Mesothelial cell of epicardium (in vitro differentiated cells): ENCODE measurements at regions not wholly inside any gene's neighbourhood (a gene's known extent, or its start where the extent isn't known, plus 50 kb on each side); places are given as distances from the start of the nearest gene placed in this dataset.

Experiments
- DNase-seq, 2 experiments: peaks; one replicate each; pipeline ENCODE4 v3.0.0; 2021; ENCODE audit warnings: low spot score in 2 of 2; ENCODE audit not compliant: unreplicated experiment in 2 of 2
- H3K27ac Mint-ChIP-seq: 2 replicates; pipeline ENCODE4 v1.8.0; 2021; ENCODE audit warnings: mixed read lengths
- H3K27me3 Mint-ChIP-seq: 2 replicates; pipeline ENCODE4 v1.8.0; 2021; ENCODE audit warnings: low read depth, mixed read lengths
- H3K36me3 Mint-ChIP-seq: 2 replicates; pipeline ENCODE4 v1.8.0; 2021; ENCODE audit warnings: mixed read lengths
- H3K4me1 Mint-ChIP-seq: 2 replicates; pipeline ENCODE4 v1.8.0; 2021; ENCODE audit warnings: mixed read lengths
- H3K4me3 Mint-ChIP-seq: 2 replicates; pipeline ENCODE4 v1.8.0; 2021; ENCODE audit warnings: mild to moderate bottlenecking, moderate library complexity, mixed read lengths
- H3K9me3 Mint-ChIP-seq: 2 replicates; pipeline ENCODE4 v1.8.0; 2021; ENCODE audit warnings: mixed read lengths
- CTCF ChIP-seq: fragments of 200-600 bp; sonication (generic); IDR thresholded peaks from one replicate; pipeline ENCODE4 v1.5.0; 2021; ENCODE audit warnings: antibody characterized with exemption; ENCODE audit not compliant: unreplicated experiment

- Mint-ChIP-seq H3K27ac (no peak overlapping the region), H3K4me3 (no peak overlapping the region), H3K4me1 (peaks cover 3% of the 10 kb centered on the region), H3K27me3 (no peaks in the 10 kb centered on the region), H3K36me3 (no peaks in the 10 kb centered on the region), H3K9me3 (peaks cover 5% of the 10 kb centered on the region)
- no peak for DNase-seq
- TF ChIP-seq CTCF = no peak
These were observed 221.8 kb downstream of the SPP2 start for GRCh38 chr2:234272069-234272850.

GRCh38 chr2:234271338-234271737 is 220.8 kb downstream of the SPP2 start:
- H3K27ac Mint-ChIP-seq = no peak overlapping the region
- no peak for DNase-seq
- H3K4me3 Mint-ChIP-seq = no peak overlapping the region
- H3K4me1 Mint-ChIP-seq = peaks cover 3% of the 10 kb centered on the region
- no peaks in the 10 kb centered on the region for H3K27me3 Mint-ChIP-seq
- H3K36me3 Mint-ChIP-seq = no peaks in the 10 kb centered on the region
- peaks cover 5% of the 10 kb centered on the region for H3K9me3 Mint-ChIP-seq
- TF ChIP-seq CTCF = no peak

- Mint-ChIP-seq H3K27ac (no peak overlapping the region), H3K4me1 (peaks cover 3% of the 10 kb centered on the region), H3K27me3 (no peaks in the 10 kb centered on the region), H3K4me3 (no peak overlapping the region), H3K36me3 (no peaks in the 10 kb centered on the region), H3K9me3 (peaks cover 5% of the 10 kb centered on the region)
- TF ChIP-seq CTCF = no peak
- no peak for DNase-seq
These were observed 219.3 kb downstream of the SPP2 start for GRCh38 chr2:234269769-234270204.

- Mint-ChIP-seq H3K9me3 (peaks cover 3% of the 10 kb centered on the region), H3K27ac (no peak overlapping the region), H3K27me3 (no peaks in the 10 kb centered on the region), H3K4me1 (peaks cover 3% of the 10 kb centered on the region), H3K36me3 (no peaks in the 10 kb centered on the region), H3K4me3 (no peak overlapping the region)
- TF ChIP-seq CTCF = no peak
- DNase-seq = no peak
These were observed 217.0 kb downstream of the SPP2 start for GRCh38 chr2:234267534-234267933.

GRCh38 chr2:234266952-234267351 is 216.4 kb downstream of the SPP2 start:
- Mint-ChIP-seq H3K27me3 (no peaks in the 10 kb centered on the region), H3K27ac (no peak overlapping the region), H3K36me3 (no peaks in the 10 kb centered on the region)

More at GRCh38 chr2:234266952-234267351, 216.4 kb downstream of the SPP2 start:
- Mint-ChIP-seq H3K4me3 (no peak overlapping the region), H3K4me1 (peaks cover 3% of the 10 kb centered on the region), H3K9me3 (peaks cover 3% of the 10 kb centered on the region)
- no peak for TF ChIP-seq CTCF
- no peak for DNase-seq
